GM12892 (cell line): ENCODE measurements at regions not wholly inside any gene's neighbourhood (a gene's known extent, or its start where the extent isn't known, plus 50 kb on each side); places are given as distances from the start of the nearest gene placed in this dataset.
"Not testable (repeated sequence)": the region's sequence is repeated elsewhere in the genome, so short reads cannot be mapped to it uniquely, and the experiment has no call there.

Experiments used
- POLR2A ChIP-seq: IDR thresholded peaks from 2 replicates; pipeline ENCODE4 v1.6.1; 2011; ENCODE audit warnings: low read depth, low read length, control low read depth
- POLR2AphosphoS5 ChIP-seq: IDR thresholded peaks from 2 replicates; pipeline ENCODE4 v1.6.1; 2011; ENCODE audit warnings: low read depth, low read length, control low read depth

DNA sequence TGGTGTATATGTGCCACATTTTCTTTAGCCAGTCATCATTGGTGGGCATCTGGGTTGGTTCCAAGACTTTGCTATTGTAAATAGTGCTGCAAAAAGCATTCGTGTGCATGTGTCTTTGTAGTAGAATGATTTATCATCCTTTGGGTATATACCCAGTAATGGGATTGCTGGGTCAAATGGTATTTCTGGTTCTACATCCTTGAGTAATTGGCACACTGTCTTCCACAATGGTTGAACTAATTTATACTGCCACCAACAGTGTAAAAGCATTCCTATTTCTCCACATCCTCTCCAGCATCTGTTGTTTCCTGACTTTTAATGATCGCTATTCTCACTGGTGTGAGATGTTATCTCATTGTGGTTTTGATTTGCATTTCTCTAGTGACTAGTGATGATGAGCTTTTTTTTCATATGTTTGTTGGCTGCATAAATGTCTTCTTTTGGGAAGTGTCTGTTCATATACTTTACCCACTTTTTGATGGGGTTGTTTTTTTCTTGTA is 264.6 kb upstream of the ETAA1 start:
- TF ChIP-seq POLR2A, POLR2AphosphoS5: not testable (repeated sequence)
